GM21576 (cell line): ENCODE measurements at regions not wholly inside any gene's neighbourhood (a gene's known extent, or its start where the extent isn't known, plus 50 kb on each side); places are given as distances from the start of the nearest gene placed in this dataset.

Source experiments
- ATAC-seq: cut with Tn5 transposase; IDR thresholded peaks from one replicate; pipeline ENCODE4 v1.9.1; 2021; ENCODE audit warnings: mild to moderate bottlenecking, moderate library complexity; ENCODE audit not compliant: unreplicated experiment

- no peak for ATAC-seq
These were observed 572.7 kb upstream of the ATP2B1 start for GRCh38 chr12:90281154-90281868.

GRCh38 chr12:90280564-90281058 is 572.0 kb upstream of the ATP2B1 start:
- peak; percentile 87 for ATAC-seq

GRCh38 chr12:90280033-90280432 is 571.4 kb upstream of the ATP2B1 start:
- no peak for ATAC-seq

GRCh38 chr12:90275088-90275487 is 566.5 kb upstream of the ATP2B1 start:
- no peak for ATAC-seq

- peak; percentile 60 for ATAC-seq
These were observed 565.8 kb upstream of the ATP2B1 start for GRCh38 chr12:90274407-90274806.

- ATAC-seq = no peak
These were observed 559.9 kb upstream of the ATP2B1 start for GRCh38 chr12:90268574-90268973.

GRCh38 chr12:90262251-90262650 is 553.6 kb upstream of the ATP2B1 start:
- no peak for ATAC-seq

GRCh38 chr12:90261283-90261682 is 552.6 kb upstream of the ATP2B1 start:
- no peak for ATAC-seq

- no peak for ATAC-seq
These were observed 551.5 kb upstream of the ATP2B1 start for GRCh38 chr12:90260136-90260535.

- no peak for ATAC-seq
These were observed 549.4 kb upstream of the ATP2B1 start for GRCh38 chr12:90257927-90258624.

- ATAC-seq = no peak
These were observed 546.2 kb upstream of the ATP2B1 start for GRCh38 chr12:90254796-90255195.

GRCh38 chr12:90253674-90254181 is 545.1 kb upstream of the ATP2B1 start:
- peak; percentile 100 for ATAC-seq

GRCh38 chr12:90253136-90253535 is 544.5 kb upstream of the ATP2B1 start:
- ATAC-seq = no peak

- ATAC-seq = no peak
These were observed 542.1 kb upstream of the ATP2B1 start for GRCh38 chr12:90250766-90251165.

- ATAC-seq = no peak
These were observed 541.4 kb upstream of the ATP2B1 start for GRCh38 chr12:90250042-90250441.

- no peak for ATAC-seq
These were observed 538.0 kb upstream of the ATP2B1 start for GRCh38 chr12:90246688-90247087.

- no peak for ATAC-seq
These were observed 536.8 kb upstream of the ATP2B1 start for GRCh38 chr12:90245391-90245790.

- no peak for ATAC-seq
These were observed 535.6 kb upstream of the ATP2B1 start for GRCh38 chr12:90244232-90244631.

- ATAC-seq = no peak
These were observed 534.6 kb upstream of the ATP2B1 start for GRCh38 chr12:90243211-90243610.

GRCh38 chr12:90239732-90240260 is 531.2 kb upstream of the ATP2B1 start:
- ATAC-seq = no peak

- no peak for ATAC-seq
These were observed 530.1 kb upstream of the ATP2B1 start for GRCh38 chr12:90238663-90239271.
